ENCODE measurements at regions not wholly inside any gene's neighbourhood (a gene's known extent, or its start where the extent isn't known, plus 50 kb on each side); places are given as distances from the start of the nearest gene placed in this dataset.

- no peaks in the 10 kb centered on the region for H3K36me3 ChIP-seq (ENCODE audit: control insufficient read depth, insufficient read depth, low read length)
- no peak overlapping the region for H3K4me3 ChIP-seq (ENCODE audit: low read depth, low read length)
- no peaks in the 10 kb centered on the region for H3K27me3 ChIP-seq (ENCODE audit: control insufficient read depth, insufficient read depth, low read length)
- FAIRE-seq (no peak), DNase-seq (ENCODE audit: low read depth) (no peak)
- TF ChIP-seq CTCF (IDR thresholded peaks at IDR 0.05; ENCODE audit: insufficient read depth, low read length, severe bottlenecking): no peak
Observed at GRCh38 chr1:238232084-238232710, 341.5 kb upstream of the ZP4 start.

GRCh38 chr1:238226810-238227209 is 336.1 kb upstream of the ZP4 start:
- no peaks in the 10 kb centered on the region for H3K27me3 ChIP-seq (ENCODE audit: control insufficient read depth, insufficient read depth, low read length)
- no peak overlapping the region for H3K4me3 ChIP-seq (ENCODE audit: low read depth, low read length)
- H3K36me3 ChIP-seq (ENCODE audit: control insufficient read depth, insufficient read depth, low read length): no peaks in the 10 kb centered on the region
- FAIRE-seq (peak; percentile 43), DNase-seq (ENCODE audit: low read depth) (no peak)
- no peak for TF ChIP-seq CTCF (IDR thresholded peaks at IDR 0.05; ENCODE audit: insufficient read depth, low read length, severe bottlenecking)

GRCh38 chr1:238223076-238223640 is 332.4 kb upstream of the ZP4 start:
- no peaks in the 10 kb centered on the region for H3K27me3 ChIP-seq (ENCODE audit: control insufficient read depth, insufficient read depth, low read length)
- no peaks in the 10 kb centered on the region for H3K36me3 ChIP-seq (ENCODE audit: control insufficient read depth, insufficient read depth, low read length)
- no peak overlapping the region for H3K4me3 ChIP-seq (ENCODE audit: low read depth, low read length)
- DNase-seq (ENCODE audit: low read depth) (peak; percentile 32), FAIRE-seq (no peak)
- no peak for TF ChIP-seq CTCF (IDR thresholded peaks at IDR 0.05; ENCODE audit: insufficient read depth, low read length, severe bottlenecking)

- no peaks in the 10 kb centered on the region for H3K27me3 ChIP-seq (ENCODE audit: control insufficient read depth, insufficient read depth, low read length)
- FAIRE-seq (no peak), DNase-seq (ENCODE audit: low read depth) (no peak)
- no peak overlapping the region for H3K4me3 ChIP-seq (ENCODE audit: low read depth, low read length)
- H3K36me3 ChIP-seq (ENCODE audit: control insufficient read depth, insufficient read depth, low read length): no peaks in the 10 kb centered on the region
- TF ChIP-seq CTCF (IDR thresholded peaks at IDR 0.05; ENCODE audit: insufficient read depth, low read length, severe bottlenecking): no peak
Observed at GRCh38 chr1:238221738-238222137, 331.0 kb upstream of the ZP4 start.

GRCh38 chr1:238214449-238214848 is 323.7 kb upstream of the ZP4 start:
- no peak for FAIRE-seq
- TF ChIP-seq CTCF (IDR thresholded peaks at IDR 0.05; ENCODE audit: insufficient read depth, low read length, severe bottlenecking): no peak
- no peak for DNase-seq (ENCODE audit: low read depth)
- no peak overlapping the region for H3K4me3 ChIP-seq (ENCODE audit: low read depth, low read length)
- H3K27me3 ChIP-seq (ENCODE audit: control insufficient read depth, insufficient read depth, low read length): no peaks in the 10 kb centered on the region
- H3K36me3 ChIP-seq (ENCODE audit: control insufficient read depth, insufficient read depth, low read length): no peaks in the 10 kb centered on the region
